NCI-H526 (cell line): ENCODE measurements at regions not wholly inside any gene's neighbourhood (a gene's known extent, or its start where the extent isn't known, plus 50 kb on each side); places are given as distances from the start of the nearest gene placed in this dataset.
A peak's percentile ranks its signal among the peaks of the same experiment; 100 is the strongest.
"Not testable (repeated sequence)": the region's sequence is repeated elsewhere in the genome, so short reads cannot be mapped to it uniquely, and the experiment has no call there.

Source experiments
- DNase-seq, 2 experiments: peaks; one replicate each; lab custom pipeline; 2025; lab: John Stamatoyannopoulos, UW

DNA sequence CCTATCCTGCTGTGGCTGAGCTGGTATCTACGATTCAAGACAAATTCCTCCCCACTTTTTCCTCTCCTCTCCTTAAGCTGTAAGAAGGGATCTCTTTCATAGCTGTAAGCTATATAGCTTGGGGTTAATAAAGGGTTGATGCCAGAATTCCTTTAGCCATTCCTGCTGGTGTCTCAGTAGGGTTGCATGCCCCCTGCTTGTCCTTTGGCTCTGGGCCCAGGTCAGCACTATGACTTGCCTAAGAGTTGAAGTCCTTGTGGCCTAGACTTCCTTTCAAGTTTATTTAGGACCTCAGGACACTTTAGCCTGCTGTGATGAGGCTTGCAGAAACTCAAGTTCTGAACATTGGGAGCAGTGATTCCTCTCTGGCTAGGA, 270.0 kb downstream of the AMY1C start:
- no peak for DNase-seq

- DNase-seq: no peak
Observed at GRCh38 chr1:104028416-104029035, 278.8 kb downstream of the AMY1C start.

GRCh38 chr1:104029456-104029970, 279.8 kb downstream of the AMY1C start:
- DNase-seq: no peak

GRCh38 chr1:104056786-104057185, 307.1 kb downstream of the AMY1C start:
- DNase-seq: no peak

GRCh38 chr1:104057219-104057898, 307.7 kb downstream of the AMY1C start:
- peak in 1 of 2 experiments; percentile 29 for DNase-seq

DNA sequence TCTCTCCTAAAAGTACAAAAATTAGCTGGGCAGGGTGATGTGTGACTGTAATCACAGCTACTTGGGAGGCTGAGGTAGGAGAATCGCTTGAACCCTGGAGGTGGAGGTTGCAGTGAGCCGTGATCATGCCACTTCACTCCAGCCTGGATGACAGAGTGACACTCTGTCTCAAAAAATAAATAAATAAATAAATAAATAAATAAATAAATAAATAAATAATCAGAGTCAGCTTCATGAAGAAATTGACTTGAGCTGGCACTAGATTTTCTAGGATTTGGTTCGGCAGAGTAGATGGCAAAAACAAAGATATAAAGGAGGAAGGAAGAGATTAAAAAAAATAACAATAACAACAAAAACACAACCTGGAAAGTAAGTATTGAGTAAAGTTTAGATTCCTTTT, 311.9 kb downstream of the AMY1C start:
- DNase-seq: not testable (repeated sequence)

- no peak for DNase-seq
Observed at GRCh38 chr1:104064399-104064798, 314.7 kb downstream of the AMY1C start.

DNA sequence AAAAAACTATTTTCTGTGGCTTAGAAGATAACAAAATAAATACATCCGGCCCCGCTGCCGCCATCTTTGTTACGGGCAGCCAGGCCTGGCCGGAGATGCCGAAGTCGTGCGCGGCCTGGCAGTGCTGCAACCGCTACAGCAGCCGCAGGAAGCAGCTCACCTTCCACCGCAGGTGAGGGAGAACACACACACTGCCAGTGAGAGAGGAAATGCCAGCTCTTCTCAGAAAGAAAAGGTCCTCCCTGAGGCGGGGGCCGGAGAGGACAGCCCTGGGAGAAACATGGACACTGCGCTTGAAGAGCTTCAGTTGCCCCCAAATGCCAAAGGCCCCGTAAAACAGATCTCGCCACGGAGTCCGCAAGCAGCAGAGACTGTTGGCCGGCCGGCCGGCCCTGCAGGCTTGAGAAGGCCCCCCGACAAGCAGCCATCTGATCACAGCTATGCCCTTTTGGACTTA, 323.2 kb downstream of the AMY1C start:
- peak in 1 of 2 experiments; percentile 3 for DNase-seq

- DNase-seq: no peak
Observed at GRCh38 chr1:104073463-104073902, 323.8 kb downstream of the AMY1C start.

GRCh38 chr1:104082221-104082620, 332.5 kb downstream of the AMY1C start:
- no peak for DNase-seq

DNA sequence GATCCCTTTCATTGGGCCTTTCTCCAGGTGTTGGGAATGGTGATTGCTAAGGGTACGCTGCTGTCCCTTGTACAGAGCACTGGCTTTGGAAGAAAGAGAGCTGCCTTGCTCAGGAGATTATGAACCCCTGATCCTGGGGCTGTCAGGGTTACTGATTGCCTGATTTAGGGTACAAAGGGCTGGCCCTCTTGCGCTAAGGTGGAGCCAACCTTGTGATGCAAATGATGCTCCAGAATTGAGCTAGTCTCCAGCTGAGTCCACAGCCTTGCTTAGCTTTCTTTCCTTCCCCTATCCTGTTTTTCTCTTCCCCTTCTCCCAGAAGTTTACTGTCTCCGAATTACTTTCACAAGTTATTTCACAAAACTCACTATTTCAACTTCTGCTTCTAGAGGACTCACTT, 334.7 kb downstream of the AMY1C start:
- no peak for DNase-seq

DNA sequence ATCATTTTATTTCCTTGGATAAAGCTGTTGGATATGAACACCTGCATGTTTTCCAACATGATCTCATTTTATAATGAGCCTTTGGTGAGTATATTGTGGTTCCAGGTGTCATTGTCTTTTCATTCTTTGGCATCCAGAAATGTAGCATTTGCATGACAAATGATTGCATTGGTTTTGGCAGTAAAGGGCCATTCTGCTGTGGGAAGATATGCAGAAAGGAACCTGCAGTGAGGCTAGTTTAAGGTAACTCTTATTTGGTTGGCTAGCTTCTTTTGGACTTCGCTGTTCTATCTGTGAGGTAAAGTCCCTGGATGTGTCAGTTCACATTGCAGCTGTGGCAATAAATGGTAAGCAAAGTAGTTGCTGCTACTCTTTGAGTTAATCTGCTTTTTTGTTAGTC, 343.0 kb downstream of the AMY1C start:
- DNase-seq: no peak

- no peak for DNase-seq
Observed at GRCh38 chr1:104098837-104099236, 349.1 kb downstream of the AMY1C start.

DNA sequence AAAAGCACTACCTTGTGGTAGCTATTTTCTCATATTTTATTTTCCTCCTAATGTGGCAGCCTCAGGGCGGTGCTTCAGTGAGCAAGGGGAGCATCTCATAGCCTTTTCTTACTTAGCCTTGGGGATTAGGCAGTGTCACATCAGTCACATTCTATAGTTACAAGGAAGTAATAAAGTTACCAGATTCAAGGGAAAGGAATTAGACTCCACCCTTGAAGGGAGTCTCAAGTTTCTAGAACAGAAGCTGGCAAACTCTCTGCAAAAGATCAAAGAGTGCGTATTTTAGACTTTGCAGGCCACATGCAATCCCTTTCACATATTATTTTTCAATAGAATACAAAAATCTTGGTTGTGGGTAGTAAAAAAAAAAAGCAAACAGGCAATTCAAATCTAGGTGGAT, 350.4 kb downstream of the AMY1C start:
- no peak for DNase-seq

DNA sequence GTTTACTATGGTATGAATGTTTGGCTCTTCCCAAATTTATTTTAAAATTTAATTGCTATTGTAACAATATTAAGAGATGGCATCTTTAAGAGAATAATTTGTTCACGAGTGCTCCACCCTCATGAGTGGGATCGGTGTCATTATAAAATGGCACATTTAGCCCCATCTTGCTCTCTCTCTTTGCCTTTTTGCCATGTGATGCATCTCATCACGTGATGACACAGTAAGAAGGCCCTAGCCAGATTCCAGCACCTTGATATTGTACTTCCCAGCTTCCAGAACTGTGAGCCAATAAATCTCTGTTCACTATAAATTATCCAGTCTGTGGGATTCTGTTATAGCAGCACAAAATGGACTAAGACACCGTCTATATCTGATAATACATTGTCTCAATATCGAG, 355.8 kb downstream of the AMY1C start:
- no peak for DNase-seq

- DNase-seq: no peak
Observed at GRCh38 chr1:104120525-104120924, 370.8 kb downstream of the AMY1C start.

DNA sequence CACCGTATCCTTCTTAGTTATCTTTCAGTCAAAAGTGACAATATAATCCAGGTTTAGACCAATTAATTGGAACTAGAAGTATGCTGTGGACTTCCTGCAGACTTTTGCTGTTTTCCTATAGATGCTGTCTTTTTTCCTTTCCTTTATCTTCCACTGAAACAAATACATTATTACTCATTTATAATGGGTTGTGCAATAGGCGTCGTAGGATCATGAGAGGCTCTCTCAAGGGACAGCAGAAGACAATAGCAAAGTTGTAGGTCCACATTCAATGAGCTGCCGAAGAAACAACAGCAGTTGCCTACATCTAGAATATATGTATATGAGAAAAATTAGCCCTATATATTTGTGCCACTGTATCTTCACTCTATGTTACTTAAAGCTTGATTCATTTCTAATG, 371.6 kb downstream of the AMY1C start:
- no peak for DNase-seq

GRCh38 chr1:104125266-104125665, 375.6 kb downstream of the AMY1C start:
- no peak for DNase-seq

GRCh38 chr1:104125970-104126369, 376.3 kb downstream of the AMY1C start:
- DNase-seq: no peak

DNA sequence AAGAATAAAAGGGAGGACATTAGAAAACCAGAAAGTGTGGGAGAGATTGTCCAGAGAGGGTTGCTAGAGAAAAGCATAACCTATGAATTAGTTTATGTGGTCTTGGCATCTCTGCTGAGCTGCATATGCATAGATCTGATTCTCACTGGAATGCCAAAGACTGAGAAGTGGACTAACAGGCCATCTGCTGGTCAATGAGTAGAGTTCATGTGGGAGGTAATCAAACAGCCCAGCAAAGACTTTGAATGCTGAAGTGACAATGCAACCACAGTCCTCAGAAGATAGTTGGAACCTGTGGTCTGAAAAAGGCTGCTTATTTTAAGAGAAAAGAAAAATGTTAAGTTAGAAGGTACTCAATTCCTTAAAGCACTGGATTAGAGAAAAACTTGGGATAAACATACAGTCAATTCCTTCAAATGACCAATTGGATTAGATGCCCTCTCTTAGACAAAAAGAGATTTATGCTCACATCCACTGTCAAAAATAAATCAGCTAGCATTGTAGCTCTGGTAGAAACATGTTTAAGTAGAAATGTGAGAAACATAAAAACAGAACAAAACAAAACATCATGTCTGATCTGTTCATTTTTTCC, 382.8 kb downstream of the AMY1C start:
- peak; percentile 22 to 52 for DNase-seq

- not testable (repeated sequence) for DNase-seq
Observed at GRCh38 chr1:104135036-104135435, 385.3 kb downstream of the AMY1C start.

- peak; percentile 15 to 20 for DNase-seq
Observed at GRCh38 chr1:104136621-104137020, 386.9 kb downstream of the AMY1C start.

GRCh38 chr1:104156738-104157137, 407.0 kb downstream of the AMY1C start:
- DNase-seq: no peak
